GDM1 (cell line): ENCODE measurements at regions not wholly inside any gene's neighbourhood (a gene's known extent, or its start where the extent isn't known, plus 50 kb on each side); places are given as distances from the start of the nearest gene placed in this dataset.
"Not testable (repeated sequence)": the region's sequence is repeated elsewhere in the genome, so short reads cannot be mapped to it uniquely, and the experiment has no call there.

ENCODE experiments used
- DNase-seq: peaks from one replicate; lab custom pipeline; 2025; lab: John Stamatoyannopoulos, UW

DNA sequence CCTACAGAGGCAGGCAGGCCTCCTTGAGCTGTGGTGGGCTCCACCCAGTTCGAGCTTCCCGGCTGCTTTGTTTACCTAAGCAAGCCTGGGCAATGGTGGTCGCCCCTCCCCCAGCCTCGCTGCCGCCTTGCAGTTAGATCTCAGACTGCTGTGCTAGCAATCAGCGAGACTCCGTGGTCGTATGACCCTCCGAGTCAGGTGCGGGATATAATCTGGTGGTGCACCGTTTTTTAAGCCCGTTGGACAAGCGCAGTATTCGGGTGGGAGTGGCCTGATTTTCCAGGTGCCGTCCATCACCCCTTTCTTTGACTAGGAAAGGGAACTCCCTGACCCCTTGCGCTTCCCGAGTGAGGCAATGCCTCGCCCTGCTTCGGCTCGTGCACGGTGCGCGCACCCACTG, 407.6 kb downstream of the NTRK2 start:
- DNase-seq, result not testable (repeated sequence)
